ENCODE measurements at regions not wholly inside any gene's neighbourhood (a gene's known extent, or its start where the extent isn't known, plus 50 kb on each side); places are given as distances from the start of the nearest gene placed in this dataset.

- Histone ChIP-seq H3K9me3 (replicated peaks in 1 of 11) (no peaks in the 10 kb centered on the region), H3K9ac (no peak overlapping the region), H4K20me1 (no peaks in the 10 kb centered on the region), H3K36me3 (no peaks in the 10 kb centered on the region), H3K4me3 (no peak overlapping the region), H3K27ac (no peak overlapping the region), H3K27me3 (no peaks in the 10 kb centered on the region), H3K4me1 (no peaks in the 10 kb centered on the region), H3K4me2 (no peak overlapping the region)
- TF ChIP-seq Cebpa-rat (IDR thresholded peaks at IDR 0.05) = no peak
Observed at GRCh38 chr3:76824658-76825240, 215.2 kb upstream of the ROBO2 start.

GRCh38 chr3:76826861-76827260 lies 213.0 kb upstream of the ROBO2 start:
- Histone ChIP-seq H4K20me1 (no peaks in the 10 kb centered on the region), H3K27ac (no peak overlapping the region), H3K36me3 (no peaks in the 10 kb centered on the region), H3K9me3 (replicated peaks in 1 of 11) (no peaks in the 10 kb centered on the region), H3K9ac (no peak overlapping the region), H3K4me1 (no peaks in the 10 kb centered on the region), H3K27me3 (no peaks in the 10 kb centered on the region), H3K4me2 (no peak overlapping the region), H3K4me3 (no peak overlapping the region)
- no peak for TF ChIP-seq Cebpa-rat (IDR thresholded peaks at IDR 0.05)

GRCh38 chr3:76827701-76828226 lies 212.1 kb upstream of the ROBO2 start:
- no peaks in the 10 kb centered on the region for H3K27me3 ChIP-seq
- H3K36me3 ChIP-seq = no peaks in the 10 kb centered on the region
- H4K20me1 ChIP-seq = no peaks in the 10 kb centered on the region
- no peak for TF ChIP-seq Cebpa-rat (IDR thresholded peaks at IDR 0.05)
- no peaks in the 10 kb centered on the region for H3K4me1 ChIP-seq
- H3K9me3 ChIP-seq (replicated peaks in 1 of 11) = no peaks in the 10 kb centered on the region
- H3K4me2 ChIP-seq = no peak overlapping the region
- H3K27ac ChIP-seq = no peak overlapping the region
- no peak overlapping the region for H3K4me3 ChIP-seq
- no peak overlapping the region for H3K9ac ChIP-seq

- no peak overlapping the region for H3K4me2 ChIP-seq
- no peaks in the 10 kb centered on the region for H3K4me1 ChIP-seq
Observed at GRCh38 chr3:76834657-76835056, 205.2 kb upstream of the ROBO2 start.

GRCh38 chr3:76841747-76842146 lies 198.2 kb upstream of the ROBO2 start:
- TF ChIP-seq Cebpa-rat (IDR thresholded peaks at IDR 0.05) = no peak
- Histone ChIP-seq H3K4me1 (no peaks in the 10 kb centered on the region), H3K4me2 (no peak overlapping the region), H3K4me3 (no peak overlapping the region), H3K36me3 (no peaks in the 10 kb centered on the region), H3K27ac (no peak overlapping the region), H3K27me3 (no peaks in the 10 kb centered on the region), H3K9ac (no peak overlapping the region), H4K20me1 (no peaks in the 10 kb centered on the region), H3K9me3 (replicated peaks in 1 of 11) (peaks cover 0 to 6% (median 0%) of the 10 kb centered on the region in 11 experiments; a peak in 1 of 22 replicates)

More at GRCh38 chr3:76834657-76835056, 205.2 kb upstream of the ROBO2 start:
- Histone ChIP-seq H3K9ac (no peak overlapping the region), H3K27me3 (no peaks in the 10 kb centered on the region), H3K36me3 (no peaks in the 10 kb centered on the region), H4K20me1 (no peaks in the 10 kb centered on the region), H3K9me3 (replicated peaks in 1 of 11) (peaks cover 0 to 6% (median 0%) of the 10 kb centered on the region in 11 experiments; a peak in 1 of 22 replicates), H3K4me3 (no peak overlapping the region), H3K27ac (no peak overlapping the region)
- TF ChIP-seq Cebpa-rat (IDR thresholded peaks at IDR 0.05) = no peak

GRCh38 chr3:76842216-76842615 lies 197.7 kb upstream of the ROBO2 start:
- no peaks in the 10 kb centered on the region for H3K4me1 ChIP-seq
- no peaks in the 10 kb centered on the region for H3K27me3 ChIP-seq
- H3K9me3 ChIP-seq (replicated peaks in 1 of 11) = peaks cover 0 to 6% (median 0%) of the 10 kb centered on the region in 11 experiments; a peak in 1 of 22 replicates
- no peak overlapping the region for H3K9ac ChIP-seq
- H4K20me1 ChIP-seq = no peaks in the 10 kb centered on the region
- TF ChIP-seq Cebpa-rat (IDR thresholded peaks at IDR 0.05) = no peak
- no peak overlapping the region for H3K27ac ChIP-seq
- H3K36me3 ChIP-seq = no peaks in the 10 kb centered on the region
- H3K4me2 ChIP-seq = no peak overlapping the region
- H3K4me3 ChIP-seq = no peak overlapping the region

- H4K20me1 ChIP-seq = no peaks in the 10 kb centered on the region
- H3K4me3 ChIP-seq = no peak overlapping the region
- no peak overlapping the region for H3K27ac ChIP-seq
- no peaks in the 10 kb centered on the region for H3K27me3 ChIP-seq
- no peaks in the 10 kb centered on the region for H3K36me3 ChIP-seq
- H3K4me1 ChIP-seq = peaks cover 0 to 12% (median 2%) of the 10 kb centered on the region in 10 experiments; a peak in 7 of 20 replicates
- no peaks in the 10 kb centered on the region for H3K9me3 ChIP-seq (replicated peaks in 1 of 11)
- no peak overlapping the region for H3K9ac ChIP-seq
- TF ChIP-seq Cebpa-rat (IDR thresholded peaks at IDR 0.05) = no peak
- no peak overlapping the region for H3K4me2 ChIP-seq
Observed at GRCh38 chr3:76855451-76855850, 184.4 kb upstream of the ROBO2 start.

GRCh38 chr3:76859596-76859995 lies 180.3 kb upstream of the ROBO2 start:
- Histone ChIP-seq H3K9ac (no peak overlapping the region), H4K20me1 (no peaks in the 10 kb centered on the region), H3K9me3 (replicated peaks in 1 of 11) (no peaks in the 10 kb centered on the region), H3K36me3 (no peaks in the 10 kb centered on the region), H3K27ac (peak overlapping the region in 3 of 11 experiments; percentile 14 to 53 (median 50); a peak in 5 of 22 replicates), H3K4me1 (peaks cover 0 to 12% (median 2%) of the 10 kb centered on the region in 10 experiments; a peak in 7 of 20 replicates), H3K4me2 (peak overlapping the region in 6 of 11 experiments; percentile 14 to 45 (median 28); a peak in 9 of 22 replicates), H3K27me3 (no peaks in the 10 kb centered on the region), H3K4me3 (no peak overlapping the region)
- TF ChIP-seq Cebpa-rat (IDR thresholded peaks at IDR 0.05) = no peak

- no peaks in the 10 kb centered on the region for H3K36me3 ChIP-seq
- no peak overlapping the region for H3K27ac ChIP-seq
- H3K4me1 ChIP-seq = peaks cover 0 to 8% (median under 1%) of the 10 kb centered on the region in 10 experiments; a peak in 7 of 20 replicates
- no peak overlapping the region for H3K9ac ChIP-seq
- no peaks in the 10 kb centered on the region for H4K20me1 ChIP-seq
- H3K9me3 ChIP-seq (replicated peaks in 1 of 11) = no peaks in the 10 kb centered on the region
- H3K4me3 ChIP-seq = no peak overlapping the region
- no peaks in the 10 kb centered on the region for H3K27me3 ChIP-seq
- TF ChIP-seq Cebpa-rat (IDR thresholded peaks at IDR 0.05) = no peak
- H3K4me2 ChIP-seq = no peak overlapping the region
Observed at GRCh38 chr3:76864355-76864754, 175.5 kb upstream of the ROBO2 start.

All from BLaER1 treated with 17β-estradiol and CSF1 and Interleukin-3, amounts not matched to agents 10 nM and 100 nM (cell line).